HEK293 (cell line): ENCODE measurements at regions not wholly inside any gene's neighbourhood (a gene's known extent, or its start where the extent isn't known, plus 50 kb on each side); places are given as distances from the start of the nearest gene placed in this dataset.

ENCODE experiments used
- CTCF ChIA-PET: fragments of 350-600 bp; formaldehyde crosslinking; extraction: SDS; loops from one replicate; lab custom pipeline; 2021; ENCODE audit warnings: antibody characterized with exemption; lab: Yijun Ruan, JAX
- POLR2A ChIA-PET: fragments of 300-600 bp; formaldehyde crosslinking; extraction: SDS; loops from one replicate; lab custom pipeline; 2020; ENCODE audit warnings: antibody characterized with exemption, inconsistent platforms; lab: Yijun Ruan, JAX
- H3K27ac ChIP-seq: fragments of 200-500 bp; sonication (Bioruptor generic); 2 replicates; pipeline ENCODE4 v1.5.1; 2014; ENCODE audit warnings: low read depth, low read length, control low read depth, inconsistent platforms; ENCODE audit errors: extremely low read depth
- H3K36me3 ChIP-seq, 2 experiments: fragments of 200-500 bp in 1 of 2; sonication (Bioruptor generic) in 1 of 2; 1 replicate in 1 of 2; 2 replicates in 1 of 2; pipeline ENCODE4 v1.5.1; 2014 to 2017; ENCODE audit warnings: inconsistent platforms in 2 of 2, low read length in 2 of 2; ENCODE audit not compliant: control insufficient read depth in 2 of 2, insufficient read depth in 1 of 2
- H3K4me1 ChIP-seq: fragments of 200-500 bp; sonication (Bioruptor generic); 2 replicates; pipeline ENCODE4 v1.5.1; 2014; ENCODE audit warnings: mild to moderate bottlenecking, low read length, inconsistent platforms; ENCODE audit not compliant: control insufficient read depth, insufficient read depth
- H3K4me3 ChIP-seq: 2 replicates; pipeline ENCODE4 v1.5.1; 2011; ENCODE audit warnings: low read depth, mild to moderate bottlenecking, control low read depth, low read length, moderate library complexity
- H3K9me3 ChIP-seq: fragments of 200-500 bp; sonication (Bioruptor generic); 2 replicates; pipeline ENCODE4 v1.5.1; 2014; ENCODE audit warnings: low read depth, low read length, inconsistent platforms; ENCODE audit not compliant: control insufficient read depth, insufficient read depth
- RBAK ChIP-seq: fragments of 450-650 bp; formaldehyde crosslinking; IDR thresholded peaks from 2 replicates; pipeline ENCODE4 v1.5.1; 2016; ENCODE audit warnings: missing biosample characterization, missing genetic modification characterization
- ZIC2 ChIP-seq: fragments of 450-650 bp; formaldehyde crosslinking; IDR thresholded peaks from 2 replicates; pipeline ENCODE4 v1.5.1; 2016; ENCODE audit warnings: missing biosample characterization, missing genetic modification characterization
- ZNF114 ChIP-seq: fragments of 450-650 bp; formaldehyde crosslinking; IDR thresholded peaks from 2 replicates; pipeline ENCODE4 v1.5.0; 2017; ENCODE audit warnings: missing biosample characterization, missing genetic modification characterization
- ZNF155 ChIP-seq: fragments of 450-650 bp; formaldehyde crosslinking; IDR thresholded peaks from 2 replicates; pipeline ENCODE4 v1.5.1; 2016; ENCODE audit warnings: missing biosample characterization, missing genetic modification characterization
- ZNF48 ChIP-seq: fragments of 450-650 bp; formaldehyde crosslinking; IDR thresholded peaks from 2 replicates; pipeline ENCODE4 v1.5.1; 2016; ENCODE audit warnings: missing biosample characterization, missing genetic modification characterization
- ZNF596 ChIP-seq: fragments of 450-650 bp; IDR thresholded peaks from 2 replicates; pipeline ENCODE4 v1.5.0; 2018; ENCODE audit warnings: missing biosample characterization, mild to moderate bottlenecking, missing genetic modification characterization, moderate library complexity
- ZNF660 ChIP-seq: fragments of 450-650 bp; IDR thresholded peaks from 2 replicates; pipeline ENCODE4 v1.5.1; 2018; ENCODE audit warnings: missing biosample characterization, mild to moderate bottlenecking, missing genetic modification characterization
- ZNF701 ChIP-seq: fragments of 450-650 bp; formaldehyde crosslinking; IDR thresholded peaks from 2 replicates; pipeline ENCODE4 v1.5.1; 2016; ENCODE audit warnings: missing biosample characterization, missing genetic modification characterization
- ZNF707 ChIP-seq: fragments of 450-650 bp; formaldehyde crosslinking; IDR thresholded peaks from 2 replicates; pipeline ENCODE4 v1.5.1; 2016; ENCODE audit warnings: missing biosample characterization, missing genetic modification characterization
- ZNF768 ChIP-seq: fragments of 450-650 bp; formaldehyde crosslinking; IDR thresholded peaks from 2 replicates; pipeline ENCODE4 v1.5.1; 2018; ENCODE audit warnings: missing biosample characterization, mild to moderate bottlenecking, missing genetic modification characterization
- ZNF791 ChIP-seq: fragments of 450-650 bp; formaldehyde crosslinking; IDR thresholded peaks from 2 replicates; pipeline ENCODE4 v1.5.1; 2016; ENCODE audit warnings: missing biosample characterization, missing genetic modification characterization
- TF ChIP-seq, protein P1 (sequence below): fragments of 450-650 bp; formaldehyde crosslinking; IDR thresholded peaks from 2 replicates; pipeline ENCODE4; 2016; ENCODE audit warnings: missing biosample characterization, missing genetic modification characterization
- TF ChIP-seq, protein P2 (sequence below): fragments of 450-650 bp; formaldehyde crosslinking; IDR thresholded peaks from 2 replicates; pipeline ENCODE4 v1.5.1; 2016; ENCODE audit warnings: missing biosample characterization, missing genetic modification characterization
- TF ChIP-seq, protein P3 (sequence below): fragments of 450-650 bp; formaldehyde crosslinking; IDR thresholded peaks from 2 replicates; pipeline ENCODE4 v1.5.1; 2016; ENCODE audit warnings: missing biosample characterization, missing genetic modification characterization
- TF ChIP-seq, protein P4 (sequence below): fragments of 450-650 bp; formaldehyde crosslinking; IDR thresholded peaks from 2 replicates; pipeline ENCODE4 v1.5.1; 2016; ENCODE audit warnings: missing biosample characterization, missing genetic modification characterization
- TF ChIP-seq, protein P5 (sequence below): fragments of 450-650 bp; formaldehyde crosslinking; IDR thresholded peaks from 2 replicates; pipeline ENCODE4 v1.5.1; 2016; ENCODE audit warnings: missing biosample characterization, missing genetic modification characterization
- TF ChIP-seq, protein P6 (sequence below): fragments of 450-650 bp; formaldehyde crosslinking; conservative IDR thresholded peaks from 2 replicates; pipeline ENCODE4 v1.5.1; 2016; ENCODE audit warnings: low read depth, missing biosample characterization, missing genetic modification characterization
- TF ChIP-seq, protein P7 (sequence below): sonication (generic); formaldehyde crosslinking; IDR thresholded peaks from 2 replicates; pipeline ENCODE4 v1.8.1; 2022; ENCODE audit warnings: mild to moderate bottlenecking, moderate library complexity, missing genetic modification reagents

DNA sequence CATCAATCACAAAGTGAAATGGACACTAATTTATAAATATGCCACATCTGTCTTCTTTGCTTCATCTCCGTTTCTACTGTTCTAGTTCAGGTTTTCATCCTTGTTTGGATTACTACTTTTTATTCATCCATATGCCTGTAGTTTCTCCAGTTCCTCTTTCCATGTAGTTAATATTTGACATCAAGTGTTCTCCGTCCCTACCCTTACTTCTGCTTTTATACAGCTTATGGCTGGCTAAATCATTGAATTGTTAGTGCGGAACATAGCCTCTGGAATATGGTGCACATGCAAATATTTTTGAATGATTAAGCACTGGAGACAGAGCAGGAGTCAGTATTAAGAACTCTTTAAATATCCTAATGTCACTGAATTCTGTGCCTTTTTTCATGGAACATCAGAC lies 230.0 kb upstream of the PPP1R3A start:
- Histone ChIP-seq H3K27ac (no peak overlapping the region), H3K4me3 (no peak overlapping the region), H3K36me3 (no peaks in the 10 kb centered on the region), H3K4me1 (no peaks in the 10 kb centered on the region; the same call in 1 of the 2 replicates), H3K9me3 (no peaks in the 10 kb centered on the region)
- ChIA-PET POLR2A (no interaction called here), CTCF (no interaction called here)
- TF ChIP-seq ZNF791 (tag by site-specific recombination) = no peak
- TF ChIP-seq, protein P1, sequence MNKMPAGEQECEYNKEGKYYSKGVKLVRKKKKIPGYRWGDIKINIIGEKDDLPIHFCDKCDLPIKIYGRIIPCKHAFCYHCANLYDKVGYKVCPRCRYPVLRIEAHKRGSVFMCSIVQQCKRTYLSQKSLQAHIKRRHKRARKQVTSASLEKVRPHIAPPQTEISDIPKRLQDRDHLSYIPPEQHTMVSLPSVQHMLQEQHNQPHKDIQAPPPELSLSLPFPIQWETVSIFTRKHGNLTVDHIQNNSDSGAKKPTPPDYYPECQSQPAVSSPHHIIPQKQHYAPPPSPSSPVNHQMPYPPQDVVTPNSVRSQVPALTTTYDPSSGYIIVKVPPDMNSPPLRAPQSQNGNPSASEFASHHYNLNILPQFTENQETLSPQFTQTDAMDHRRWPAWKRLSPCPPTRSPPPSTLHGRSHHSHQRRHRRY (tag by site-specific recombination) = no peak
- TF ChIP-seq ZNF707 (tag by site-specific recombination) = no peak
- no peak for TF ChIP-seq ZNF660 (tag by site-specific recombination)
- TF ChIP-seq, protein P2, sequence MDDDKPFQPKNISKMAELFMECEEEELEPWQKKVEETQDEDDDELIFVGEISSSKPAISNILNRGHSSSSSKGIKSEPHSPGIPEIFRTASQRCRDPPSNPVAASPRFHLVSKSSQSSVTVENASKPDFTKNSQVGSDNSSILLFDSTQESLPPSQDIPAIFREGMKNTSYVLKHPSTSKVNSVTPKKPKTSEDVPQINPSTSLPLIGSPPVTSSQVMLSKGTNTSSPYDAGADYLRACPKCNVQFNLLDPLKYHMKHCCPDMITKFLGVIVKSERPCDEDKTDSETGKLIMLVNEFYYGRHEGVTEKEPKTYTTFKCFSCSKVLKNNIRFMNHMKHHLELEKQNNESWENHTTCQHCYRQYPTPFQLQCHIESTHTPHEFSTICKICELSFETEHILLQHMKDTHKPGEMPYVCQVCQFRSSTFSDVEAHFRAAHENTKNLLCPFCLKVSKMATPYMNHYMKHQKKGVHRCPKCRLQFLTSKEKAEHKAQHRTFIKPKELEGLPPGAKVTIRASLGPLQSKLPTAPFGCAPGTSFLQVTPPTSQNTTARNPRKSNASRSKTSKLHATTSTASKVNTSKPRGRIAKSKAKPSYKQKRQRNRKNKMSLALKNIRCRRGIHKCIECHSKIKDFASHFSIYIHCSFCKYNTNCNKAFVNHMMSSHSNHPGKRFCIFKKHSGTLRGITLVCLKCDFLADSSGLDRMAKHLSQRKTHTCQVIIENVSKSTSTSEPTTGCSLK (tag by site-specific recombination) = no peak
- TF ChIP-seq ZIC2 (tag by site-specific recombination) = no peak
- TF ChIP-seq, protein P3, sequence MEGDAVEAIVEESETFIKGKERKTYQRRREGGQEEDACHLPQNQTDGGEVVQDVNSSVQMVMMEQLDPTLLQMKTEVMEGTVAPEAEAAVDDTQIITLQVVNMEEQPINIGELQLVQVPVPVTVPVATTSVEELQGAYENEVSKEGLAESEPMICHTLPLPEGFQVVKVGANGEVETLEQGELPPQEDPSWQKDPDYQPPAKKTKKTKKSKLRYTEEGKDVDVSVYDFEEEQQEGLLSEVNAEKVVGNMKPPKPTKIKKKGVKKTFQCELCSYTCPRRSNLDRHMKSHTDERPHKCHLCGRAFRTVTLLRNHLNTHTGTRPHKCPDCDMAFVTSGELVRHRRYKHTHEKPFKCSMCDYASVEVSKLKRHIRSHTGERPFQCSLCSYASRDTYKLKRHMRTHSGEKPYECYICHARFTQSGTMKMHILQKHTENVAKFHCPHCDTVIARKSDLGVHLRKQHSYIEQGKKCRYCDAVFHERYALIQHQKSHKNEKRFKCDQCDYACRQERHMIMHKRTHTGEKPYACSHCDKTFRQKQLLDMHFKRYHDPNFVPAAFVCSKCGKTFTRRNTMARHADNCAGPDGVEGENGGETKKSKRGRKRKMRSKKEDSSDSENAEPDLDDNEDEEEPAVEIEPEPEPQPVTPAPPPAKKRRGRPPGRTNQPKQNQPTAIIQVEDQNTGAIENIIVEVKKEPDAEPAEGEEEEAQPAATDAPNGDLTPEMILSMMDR (tag by site-specific recombination) = no peak
- no peak for TF ChIP-seq ZNF48 (tag by site-specific recombination)
- no peak for TF ChIP-seq ZNF596 (tag by site-specific recombination)
- TF ChIP-seq, protein P4, sequence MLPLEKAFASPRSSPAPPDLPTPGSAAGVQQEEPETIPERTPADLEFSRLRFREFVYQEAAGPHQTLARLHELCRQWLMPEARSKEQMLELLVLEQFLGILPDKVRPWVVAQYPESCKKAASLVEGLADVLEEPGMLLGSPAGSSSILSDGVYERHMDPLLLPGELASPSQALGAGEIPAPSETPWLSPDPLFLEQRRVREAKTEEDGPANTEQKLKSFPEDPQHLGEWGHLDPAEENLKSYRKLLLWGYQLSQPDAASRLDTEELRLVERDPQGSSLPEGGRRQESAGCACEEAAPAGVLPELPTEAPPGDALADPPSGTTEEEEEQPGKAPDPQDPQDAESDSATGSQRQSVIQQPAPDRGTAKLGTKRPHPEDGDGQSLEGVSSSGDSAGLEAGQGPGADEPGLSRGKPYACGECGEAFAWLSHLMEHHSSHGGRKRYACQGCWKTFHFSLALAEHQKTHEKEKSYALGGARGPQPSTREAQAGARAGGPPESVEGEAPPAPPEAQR (tag by site-specific recombination) = no peak
- TF ChIP-seq ZNF114 (tag by site-specific recombination) = no peak
- TF ChIP-seq, protein P5, sequence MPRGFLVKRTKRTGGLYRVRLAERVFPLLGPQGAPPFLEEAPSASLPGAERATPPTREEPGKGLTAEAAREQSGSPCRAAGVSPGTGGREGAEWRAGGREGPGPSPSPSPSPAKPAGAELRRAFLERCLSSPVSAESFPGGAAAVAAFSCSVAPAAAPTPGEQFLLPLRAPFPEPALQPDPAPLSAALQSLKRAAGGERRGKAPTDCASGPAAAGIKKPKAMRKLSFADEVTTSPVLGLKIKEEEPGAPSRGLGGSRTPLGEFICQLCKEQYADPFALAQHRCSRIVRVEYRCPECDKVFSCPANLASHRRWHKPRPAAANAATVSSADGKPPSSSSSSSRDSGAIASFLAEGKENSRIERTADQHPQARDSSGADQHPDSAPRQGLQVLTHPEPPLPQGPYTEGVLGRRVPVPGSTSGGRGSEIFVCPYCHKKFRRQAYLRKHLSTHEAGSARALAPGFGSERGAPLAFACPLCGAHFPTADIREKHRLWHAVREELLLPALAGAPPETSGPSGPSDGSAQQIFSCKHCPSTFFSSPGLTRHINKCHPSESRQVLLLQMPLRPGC (tag by site-specific recombination) = no peak
- TF ChIP-seq, protein P6, sequence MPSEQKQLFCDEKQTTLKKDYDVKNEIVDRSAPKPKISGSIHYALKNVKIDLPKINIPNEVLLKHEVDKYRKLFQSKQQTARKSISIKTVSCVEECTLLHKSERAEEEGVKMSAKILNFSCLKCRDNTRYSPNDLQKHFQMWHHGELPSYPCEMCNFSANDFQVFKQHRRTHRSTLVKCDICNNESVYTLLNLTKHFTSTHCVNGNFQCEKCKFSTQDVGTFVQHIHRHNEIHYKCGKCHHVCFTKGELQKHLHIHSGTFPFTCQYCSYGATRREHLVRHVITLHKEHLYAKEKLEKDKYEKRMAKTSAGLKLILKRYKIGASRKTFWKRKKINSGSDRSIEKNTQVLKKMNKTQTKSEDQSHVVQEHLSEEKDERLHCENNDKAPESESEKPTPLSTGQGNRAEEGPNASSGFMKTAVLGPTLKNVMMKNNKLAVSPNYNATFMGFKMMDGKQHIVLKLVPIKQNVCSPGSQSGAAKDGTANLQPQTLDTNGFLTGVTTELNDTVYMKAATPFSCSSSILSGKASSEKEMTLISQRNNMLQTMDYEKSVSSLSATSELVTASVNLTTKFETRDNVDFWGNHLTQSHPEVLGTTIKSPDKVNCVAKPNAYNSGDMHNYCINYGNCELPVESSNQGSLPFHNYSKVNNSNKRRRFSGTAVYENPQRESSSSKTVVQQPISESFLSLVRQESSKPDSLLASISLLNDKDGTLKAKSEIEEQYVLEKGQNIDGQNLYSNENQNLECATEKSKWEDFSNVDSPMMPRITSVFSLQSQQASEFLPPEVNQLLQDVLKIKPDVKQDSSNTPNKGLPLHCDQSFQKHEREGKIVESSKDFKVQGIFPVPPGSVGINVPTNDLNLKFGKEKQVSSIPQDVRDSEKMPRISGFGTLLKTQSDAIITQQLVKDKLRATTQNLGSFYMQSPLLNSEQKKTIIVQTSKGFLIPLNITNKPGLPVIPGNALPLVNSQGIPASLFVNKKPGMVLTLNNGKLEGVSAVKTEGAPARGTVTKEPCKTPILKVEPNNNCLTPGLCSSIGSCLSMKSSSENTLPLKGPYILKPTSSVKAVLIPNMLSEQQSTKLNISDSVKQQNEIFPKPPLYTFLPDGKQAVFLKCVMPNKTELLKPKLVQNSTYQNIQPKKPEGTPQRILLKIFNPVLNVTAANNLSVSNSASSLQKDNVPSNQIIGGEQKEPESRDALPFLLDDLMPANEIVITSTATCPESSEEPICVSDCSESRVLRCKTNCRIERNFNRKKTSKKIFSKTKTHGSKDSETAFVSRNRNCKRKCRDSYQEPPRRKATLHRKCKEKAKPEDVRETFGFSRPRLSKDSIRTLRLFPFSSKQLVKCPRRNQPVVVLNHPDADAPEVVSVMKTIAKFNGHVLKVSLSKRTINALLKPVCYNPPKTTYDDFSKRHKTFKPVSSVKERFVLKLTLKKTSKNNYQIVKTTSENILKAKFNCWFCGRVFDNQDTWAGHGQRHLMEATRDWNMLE (tag by site-specific recombination) = no peak
- TF ChIP-seq ZNF155 = no peak
- no peak for TF ChIP-seq ZNF701 (tag by site-specific recombination)
- no peak for TF ChIP-seq ZNF768 (tag by site-specific recombination)
- no peak for TF ChIP-seq RBAK (tag by site-specific recombination)
- TF ChIP-seq, protein P7, sequence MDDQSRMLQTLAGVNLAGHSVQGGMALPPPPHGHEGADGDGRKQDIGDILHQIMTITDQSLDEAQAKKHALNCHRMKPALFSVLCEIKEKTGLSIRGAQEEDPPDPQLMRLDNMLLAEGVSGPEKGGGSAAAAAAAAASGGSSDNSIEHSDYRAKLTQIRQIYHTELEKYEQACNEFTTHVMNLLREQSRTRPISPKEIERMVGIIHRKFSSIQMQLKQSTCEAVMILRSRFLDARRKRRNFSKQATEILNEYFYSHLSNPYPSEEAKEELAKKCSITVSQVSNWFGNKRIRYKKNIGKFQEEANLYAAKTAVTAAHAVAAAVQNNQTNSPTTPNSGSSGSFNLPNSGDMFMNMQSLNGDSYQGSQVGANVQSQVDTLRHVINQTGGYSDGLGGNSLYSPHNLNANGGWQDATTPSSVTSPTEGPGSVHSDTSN = no peak
